ENCODE measurements at regions not wholly inside any gene's neighbourhood (a gene's known extent, or its start where the extent isn't known, plus 50 kb on each side); places are given as distances from the start of the nearest gene placed in this dataset.

DNA sequence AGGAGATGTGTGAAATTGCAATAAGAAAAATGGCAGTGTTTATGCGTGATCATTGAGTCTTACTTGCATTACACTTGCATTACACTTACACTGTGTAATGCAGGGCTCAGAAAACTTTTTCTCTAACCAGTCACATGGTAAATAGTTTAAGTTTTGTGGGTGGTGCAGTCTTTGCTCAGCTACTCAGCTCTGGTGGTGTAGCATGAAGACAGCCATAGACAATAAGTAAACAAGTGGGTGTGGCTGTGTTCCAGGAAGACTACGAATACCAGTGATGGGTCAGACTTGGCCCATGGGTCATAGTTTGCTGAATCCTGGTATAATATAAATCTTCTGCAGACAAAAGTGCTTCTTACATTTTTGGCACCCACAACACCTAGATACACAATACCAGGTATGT is 115.6 kb upstream of the CYP1B1 start:
- DNase-seq (no peak), ATAC-seq (ENCODE audit: low FRiP score in 2 of 2) (no peak)
- 71 to 88% methylated on average over 2 of the region's 2 CpGs for WGBS, 2 donors

DNA sequence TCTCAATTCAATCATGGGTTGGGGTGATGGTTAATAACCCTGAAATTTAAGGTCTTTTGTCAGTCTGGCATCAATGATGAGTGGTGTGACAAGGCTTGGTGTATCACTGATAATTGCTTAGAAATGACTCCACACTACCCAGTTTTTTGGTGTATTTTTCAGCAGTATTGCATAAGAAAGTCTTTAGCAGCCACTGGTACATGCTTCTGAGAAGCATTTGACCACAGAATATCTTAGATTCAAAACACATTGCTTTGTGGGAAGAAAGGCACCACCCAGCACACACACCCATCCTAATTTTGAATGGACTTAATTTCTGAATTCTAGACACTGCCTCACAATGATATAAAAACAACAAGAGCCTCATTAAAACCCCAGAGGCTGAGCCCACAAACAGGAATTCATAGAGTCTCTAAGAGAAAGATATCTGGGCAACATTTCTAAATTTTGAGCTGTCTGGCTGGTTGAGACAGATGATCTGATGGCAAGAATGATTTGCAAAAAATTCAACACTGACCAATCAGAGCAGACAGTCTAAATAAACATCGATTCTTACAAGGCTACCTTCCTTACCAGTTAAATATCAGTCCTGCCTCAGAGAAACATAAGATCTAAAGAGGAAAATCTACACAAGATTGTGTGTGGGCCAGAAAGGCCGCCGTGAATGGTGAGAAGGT is 114.7 kb upstream of the CYP1B1 start:
- no peaks in the 10 kb centered on the region for H3K9me3 ChIP-seq
- no peaks in the 10 kb centered on the region for H3K27me3 ChIP-seq
- 84 to 91% methylated on average over 3 of the region's 3 CpGs for WGBS, 2 donors
- ATAC-seq (ENCODE audit: low FRiP score in 2 of 2) (peak in 1 of 2 donors; percentile 83), DNase-seq (no peak)
- H3K4me1 ChIP-seq, result peaks cover 0 to 13% (median 3%) of the 10 kb centered on the region in 4 donors
- H3K27ac ChIP-seq, result peak overlapping the region in 1 of 4 donors; percentile 35
- no peak overlapping the region for H3K4me3 ChIP-seq
- no peaks in the 10 kb centered on the region for H3K36me3 ChIP-seq
- TF ChIP-seq POLR2A (IDR thresholded peaks at IDR 0.05) (no peak), POLR2AphosphoS5 (IDR thresholded peaks at IDR 0.05) (no peak), EP300 (IDR thresholded peaks at IDR 0.05) (no peak)
- TF ChIP-seq, protein P1, sequence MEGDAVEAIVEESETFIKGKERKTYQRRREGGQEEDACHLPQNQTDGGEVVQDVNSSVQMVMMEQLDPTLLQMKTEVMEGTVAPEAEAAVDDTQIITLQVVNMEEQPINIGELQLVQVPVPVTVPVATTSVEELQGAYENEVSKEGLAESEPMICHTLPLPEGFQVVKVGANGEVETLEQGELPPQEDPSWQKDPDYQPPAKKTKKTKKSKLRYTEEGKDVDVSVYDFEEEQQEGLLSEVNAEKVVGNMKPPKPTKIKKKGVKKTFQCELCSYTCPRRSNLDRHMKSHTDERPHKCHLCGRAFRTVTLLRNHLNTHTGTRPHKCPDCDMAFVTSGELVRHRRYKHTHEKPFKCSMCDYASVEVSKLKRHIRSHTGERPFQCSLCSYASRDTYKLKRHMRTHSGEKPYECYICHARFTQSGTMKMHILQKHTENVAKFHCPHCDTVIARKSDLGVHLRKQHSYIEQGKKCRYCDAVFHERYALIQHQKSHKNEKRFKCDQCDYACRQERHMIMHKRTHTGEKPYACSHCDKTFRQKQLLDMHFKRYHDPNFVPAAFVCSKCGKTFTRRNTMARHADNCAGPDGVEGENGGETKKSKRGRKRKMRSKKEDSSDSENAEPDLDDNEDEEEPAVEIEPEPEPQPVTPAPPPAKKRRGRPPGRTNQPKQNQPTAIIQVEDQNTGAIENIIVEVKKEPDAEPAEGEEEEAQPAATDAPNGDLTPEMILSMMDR (IDR thresholded peaks at IDR 0.05), result no peak

More for the DNA sequence above, 115.6 kb upstream of the CYP1B1 start:
- Histone ChIP-seq H3K36me3 (no peaks in the 10 kb centered on the region), H3K27me3 (no peaks in the 10 kb centered on the region), H3K4me3 (no peak overlapping the region), H3K27ac (no peak overlapping the region), H3K4me1 (peaks cover 0 to 13% (median 3%) of the 10 kb centered on the region in 4 donors), H3K9me3 (no peaks in the 10 kb centered on the region)
- no peak for TF ChIP-seq POLR2AphosphoS5 (IDR thresholded peaks at IDR 0.05)

DNA sequence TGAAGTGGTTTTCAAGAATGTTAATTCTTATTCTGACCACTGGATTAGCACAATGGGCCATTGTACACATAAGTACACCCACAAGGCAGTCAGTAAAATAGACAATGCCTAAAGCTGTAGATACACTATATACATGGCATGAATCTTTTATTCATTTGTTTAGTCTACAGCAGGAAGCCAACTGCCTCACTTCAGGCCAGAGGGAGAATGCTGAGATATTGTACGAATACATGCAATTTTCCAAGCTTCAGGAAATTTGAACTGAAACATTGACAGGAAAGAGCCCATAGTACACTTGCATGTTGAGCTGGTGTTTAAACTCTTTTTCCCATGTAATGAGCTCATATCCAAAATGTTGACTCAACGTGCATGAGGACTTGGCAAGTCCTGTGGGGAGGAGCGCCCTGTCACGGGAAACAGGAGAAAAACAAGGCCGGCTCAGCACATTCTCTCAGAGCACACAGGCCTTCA is 111.6 kb upstream of the CYP1B1 start:
- Histone ChIP-seq H3K4me1 (peaks cover 0 to 13% (median 3%) of the 10 kb centered on the region in 4 donors), H3K36me3 (no peaks in the 10 kb centered on the region), H3K9me3 (no peaks in the 10 kb centered on the region), H3K27me3 (no peaks in the 10 kb centered on the region), H3K27ac (peak overlapping the region in 3 of 4 donors; percentile 17 to 54 (median 47)), H3K4me3 (no peak overlapping the region)
- peak in 1 of 2 donors; percentile 80 for DNase-seq
- TF ChIP-seq POLR2A (IDR thresholded peaks at IDR 0.05), result peak in 1 of 4 donors; percentile 12
- TF ChIP-seq, protein P1 (IDR thresholded peaks at IDR 0.05), result no peak
- TF ChIP-seq POLR2AphosphoS5 (IDR thresholded peaks at IDR 0.05), result peak in 1 of 2 donors; percentile 42
- TF ChIP-seq EP300 (IDR thresholded peaks at IDR 0.05), result no peak
- peak; percentile 77 to 85 for ATAC-seq (ENCODE audit: low FRiP score in 2 of 2)
- 37 to 49% methylated on average over 5 of the region's 5 CpGs for WGBS, 2 donors

DNA sequence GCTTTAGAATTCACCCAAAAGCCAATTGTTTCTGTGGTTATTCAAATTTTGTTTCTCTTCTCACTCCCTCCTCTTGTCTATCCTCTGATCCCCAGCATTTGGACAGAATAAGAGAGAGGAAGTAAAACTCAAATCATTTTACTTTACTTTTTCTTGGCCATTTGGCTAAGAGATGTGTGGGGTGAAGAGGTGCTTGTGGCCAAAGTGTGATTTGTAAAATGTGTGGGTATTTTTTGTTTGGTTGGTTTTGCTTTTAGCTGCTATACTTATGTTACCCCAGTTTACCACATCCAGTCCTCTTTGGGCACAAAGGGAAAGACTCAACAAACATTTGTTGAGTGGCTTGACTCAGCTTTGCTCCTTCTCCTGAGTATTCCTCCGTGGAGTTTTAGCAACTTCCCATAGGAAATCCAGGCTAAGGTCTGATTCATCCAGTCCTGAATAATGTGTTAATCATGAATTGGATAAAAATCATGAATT is 109.1 kb upstream of the CYP1B1 start:
- 39 to 54% methylated on average over 1 of the region's 1 CpG for WGBS, 2 donors
- H3K4me1 ChIP-seq, result peaks cover 0 to 13% (median 3%) of the 10 kb centered on the region in 4 donors
- no peaks in the 10 kb centered on the region for H3K27me3 ChIP-seq
- peak overlapping the region in 1 of 4 donors; percentile 5 for H3K27ac ChIP-seq
- no peak for TF ChIP-seq POLR2AphosphoS5 (IDR thresholded peaks at IDR 0.05)
- TF ChIP-seq EP300 (IDR thresholded peaks at IDR 0.05), result no peak
- TF ChIP-seq POLR2A (IDR thresholded peaks at IDR 0.05), result no peak
- TF ChIP-seq, protein P1 (IDR thresholded peaks at IDR 0.05), result no peak
- no peaks in the 10 kb centered on the region for H3K36me3 ChIP-seq
- no peaks in the 10 kb centered on the region for H3K9me3 ChIP-seq
- ATAC-seq (ENCODE audit: low FRiP score in 2 of 2) (peak in 1 of 2 donors; percentile 39), DNase-seq (no peak)
- H3K4me3 ChIP-seq, result no peak overlapping the region

DNA sequence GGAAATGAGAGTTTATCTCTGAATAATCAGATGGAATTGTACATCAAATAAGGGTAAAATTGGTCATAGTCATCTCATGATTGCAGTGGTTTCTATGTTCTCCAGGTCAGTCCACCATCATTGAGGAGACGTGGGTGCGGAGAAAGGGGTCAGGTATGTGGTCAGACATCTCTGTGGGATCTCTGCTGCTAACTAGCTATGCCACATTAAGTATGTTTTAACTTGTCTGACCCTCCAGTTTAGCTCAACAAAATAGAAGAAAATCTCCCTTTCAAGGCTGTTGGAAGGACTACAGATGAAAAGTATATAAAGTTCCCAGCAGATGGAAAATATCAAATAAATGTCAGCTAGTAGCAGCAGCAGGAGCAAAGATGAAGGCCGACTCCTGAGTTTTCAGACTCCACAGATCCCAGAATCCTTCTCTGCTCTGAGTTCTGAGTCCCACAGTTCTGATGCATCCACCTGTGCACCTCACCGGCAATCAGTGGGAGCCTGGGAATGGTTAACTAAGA is 106.6 kb upstream of the CYP1B1 start:
- no peaks in the 10 kb centered on the region for H3K9me3 ChIP-seq
- peaks cover 14 to 23% (median 21%) of the 10 kb centered on the region in 4 donors for H3K4me1 ChIP-seq
- H3K36me3 ChIP-seq, result no peaks in the 10 kb centered on the region
- DNase-seq (no peak), ATAC-seq (ENCODE audit: low FRiP score in 2 of 2) (no peak)
- H3K27ac ChIP-seq, result no peak overlapping the region
- no peak overlapping the region for H3K4me3 ChIP-seq
- TF ChIP-seq, protein P1 (IDR thresholded peaks at IDR 0.05), result no peak
- TF ChIP-seq POLR2AphosphoS5 (IDR thresholded peaks at IDR 0.05), result no peak
- no peak for TF ChIP-seq EP300 (IDR thresholded peaks at IDR 0.05)
- TF ChIP-seq POLR2A (IDR thresholded peaks at IDR 0.05), result no peak
- H3K27me3 ChIP-seq, result no peaks in the 10 kb centered on the region
- WGBS, 2 donors, result 89 to 91% methylated on average over 4 of the region's 4 CpGs

All from upper lobe of left lung (tissue), 6 donors.